VCaP (cell line): ENCODE measurements at regions not wholly inside any gene's neighbourhood (a gene's known extent, or its start where the extent isn't known, plus 50 kb on each side); places are given as distances from the start of the nearest gene placed in this dataset.

Experiments used
- H3K27ac ChIP-seq: fragments of 450-650 bp; 2 replicates; pipeline ENCODE4 v1.5.1; 2017
- TF ChIP-seq, protein P1 (sequence below): fragments of 450-650 bp; conservative IDR thresholded peaks from 2 replicates; pipeline ENCODE4 v1.5.1; 2017; ENCODE audit warnings: mild to moderate bottlenecking, moderate library complexity

DNA sequence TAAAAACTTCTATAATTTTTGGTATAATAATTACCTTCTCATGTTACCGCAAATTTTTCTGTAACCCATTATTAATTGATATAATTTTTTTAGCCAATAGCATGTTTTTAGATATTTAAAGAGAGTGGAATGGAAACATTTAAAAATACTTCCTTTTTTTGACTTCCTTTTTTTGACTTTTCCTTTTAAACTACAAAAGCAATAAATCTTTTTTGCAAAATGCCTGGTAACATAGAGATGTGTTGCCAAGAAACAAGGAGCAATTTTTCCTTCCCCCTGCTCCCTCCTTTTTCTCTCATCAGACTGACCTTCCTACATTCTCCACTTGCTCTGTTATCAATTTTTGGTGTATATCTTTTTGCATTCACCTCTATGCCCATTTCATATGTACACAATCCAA lies 666.2 kb downstream of the ADGRL2 start:
- no peak overlapping the region for H3K27ac ChIP-seq
- TF ChIP-seq, protein P1, sequence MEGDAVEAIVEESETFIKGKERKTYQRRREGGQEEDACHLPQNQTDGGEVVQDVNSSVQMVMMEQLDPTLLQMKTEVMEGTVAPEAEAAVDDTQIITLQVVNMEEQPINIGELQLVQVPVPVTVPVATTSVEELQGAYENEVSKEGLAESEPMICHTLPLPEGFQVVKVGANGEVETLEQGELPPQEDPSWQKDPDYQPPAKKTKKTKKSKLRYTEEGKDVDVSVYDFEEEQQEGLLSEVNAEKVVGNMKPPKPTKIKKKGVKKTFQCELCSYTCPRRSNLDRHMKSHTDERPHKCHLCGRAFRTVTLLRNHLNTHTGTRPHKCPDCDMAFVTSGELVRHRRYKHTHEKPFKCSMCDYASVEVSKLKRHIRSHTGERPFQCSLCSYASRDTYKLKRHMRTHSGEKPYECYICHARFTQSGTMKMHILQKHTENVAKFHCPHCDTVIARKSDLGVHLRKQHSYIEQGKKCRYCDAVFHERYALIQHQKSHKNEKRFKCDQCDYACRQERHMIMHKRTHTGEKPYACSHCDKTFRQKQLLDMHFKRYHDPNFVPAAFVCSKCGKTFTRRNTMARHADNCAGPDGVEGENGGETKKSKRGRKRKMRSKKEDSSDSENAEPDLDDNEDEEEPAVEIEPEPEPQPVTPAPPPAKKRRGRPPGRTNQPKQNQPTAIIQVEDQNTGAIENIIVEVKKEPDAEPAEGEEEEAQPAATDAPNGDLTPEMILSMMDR, result no peak

DNA sequence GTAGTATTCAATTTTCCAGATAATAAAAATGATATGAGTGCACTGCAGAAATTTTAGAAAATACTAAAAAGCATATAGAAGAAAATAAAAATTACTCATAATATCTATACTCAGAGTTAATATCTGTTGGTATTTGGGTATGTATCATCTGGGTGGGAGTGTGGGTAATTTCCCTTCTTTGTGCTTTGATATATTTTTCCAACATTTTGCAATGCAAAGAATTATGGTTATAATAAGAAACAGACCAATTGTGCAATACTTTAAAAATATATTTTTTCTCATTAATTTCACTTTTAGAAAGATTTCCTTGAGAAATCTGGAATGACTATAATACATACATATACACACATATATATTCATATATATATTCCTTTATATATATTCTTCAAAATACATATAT lies 665.7 kb downstream of the ADGRL2 start:
- TF ChIP-seq, protein P1, result no peak
- H3K27ac ChIP-seq, result no peak overlapping the region

DNA sequence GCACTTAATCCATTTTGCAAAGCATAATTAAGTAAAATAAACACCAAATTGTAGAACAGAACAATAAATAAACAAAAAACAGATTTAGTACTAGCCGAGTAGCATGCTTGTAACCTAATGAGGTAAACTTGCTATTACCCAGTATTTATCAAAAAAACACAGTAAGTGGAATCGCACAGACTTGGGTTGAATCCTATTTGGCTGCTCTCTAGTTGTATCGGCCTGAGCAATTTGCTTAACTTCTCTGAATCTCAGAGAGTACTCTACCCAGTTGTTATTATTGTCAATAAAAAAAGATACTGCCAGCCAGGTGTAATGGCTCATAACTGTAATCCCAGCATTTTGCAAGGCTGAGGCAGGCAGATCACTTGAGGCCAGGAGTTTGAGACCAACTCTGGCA lies 664.3 kb downstream of the ADGRL2 start:
- H3K27ac ChIP-seq, result peak overlapping the region; percentile 2; the same call in 1 of the 2 replicates
- TF ChIP-seq, protein P1, result no peak

DNA sequence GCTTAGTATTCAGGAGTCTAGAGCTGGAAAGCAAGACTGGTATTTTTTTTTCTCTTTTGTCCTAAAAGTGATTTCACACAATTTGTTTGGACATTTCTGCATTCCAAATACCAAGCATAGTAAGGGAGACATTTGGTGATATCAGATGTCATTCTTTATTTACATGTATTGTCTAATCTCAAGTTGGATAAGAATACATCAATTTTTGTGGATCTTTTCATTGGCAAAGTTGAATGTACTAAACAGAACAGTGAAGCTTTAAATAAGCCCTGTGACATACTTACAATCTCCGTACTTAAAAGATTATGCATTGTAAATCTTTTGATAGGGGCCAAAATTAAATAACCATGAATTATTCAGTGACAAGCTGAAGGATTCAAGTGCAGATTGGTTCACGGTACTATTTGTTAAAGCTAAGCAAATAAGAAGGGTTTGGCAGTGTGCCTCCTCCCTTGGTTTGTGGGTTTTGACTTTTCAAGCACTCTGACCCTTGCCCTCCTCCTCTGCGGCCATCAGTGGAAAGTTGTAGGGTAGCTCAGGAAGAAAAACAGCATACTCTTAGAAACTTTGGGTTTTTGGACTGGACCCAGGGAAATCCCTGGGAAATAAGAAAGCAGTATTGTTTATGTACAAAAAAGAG lies 663.7 kb downstream of the ADGRL2 start:
- peak overlapping the region; percentile 2; the same call in 1 of the 2 replicates for H3K27ac ChIP-seq

DNA sequence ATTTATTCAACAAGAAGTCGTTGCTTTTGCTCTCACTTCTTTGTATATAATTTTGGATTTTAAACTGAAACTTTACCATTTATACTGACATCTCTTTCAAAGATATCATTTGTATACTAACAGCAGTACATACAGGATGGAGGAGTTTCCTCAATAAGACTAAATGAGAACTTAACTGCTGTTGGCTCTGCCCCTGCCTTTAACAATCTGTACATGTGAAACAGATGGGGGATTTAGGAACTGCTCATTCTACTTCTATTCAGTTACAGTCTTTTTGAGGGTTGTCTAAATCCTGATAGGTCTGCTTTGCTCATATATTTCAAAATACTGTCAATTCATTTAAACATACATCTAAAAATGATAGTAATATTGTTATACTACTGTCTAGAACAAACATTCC lies 663.2 kb downstream of the ADGRL2 start:
- TF ChIP-seq, protein P1, result no peak
- no peak overlapping the region for H3K27ac ChIP-seq

More for the DNA sequence above, 663.7 kb downstream of the ADGRL2 start:
- TF ChIP-seq, protein P1, result no peak

DNA sequence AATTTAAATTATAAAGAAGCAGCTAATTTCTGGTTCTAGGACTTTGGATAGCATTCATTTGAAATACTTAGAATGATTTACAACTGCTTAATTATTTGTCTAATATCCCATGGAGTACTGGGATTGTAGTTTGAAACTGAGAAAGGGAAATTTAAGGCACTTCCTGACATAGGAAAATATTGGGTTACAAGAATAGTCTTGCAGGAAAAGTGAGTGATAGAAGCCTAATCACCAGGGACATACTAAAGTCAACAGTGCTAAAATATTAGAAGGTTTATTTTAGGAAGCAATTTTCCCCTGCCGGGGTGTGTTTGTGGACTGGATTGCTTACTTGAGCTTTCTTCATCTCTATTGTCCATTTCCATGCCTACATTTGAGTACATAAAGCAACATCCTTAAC lies 661.6 kb downstream of the ADGRL2 start:
- TF ChIP-seq, protein P1, result no peak

DNA sequence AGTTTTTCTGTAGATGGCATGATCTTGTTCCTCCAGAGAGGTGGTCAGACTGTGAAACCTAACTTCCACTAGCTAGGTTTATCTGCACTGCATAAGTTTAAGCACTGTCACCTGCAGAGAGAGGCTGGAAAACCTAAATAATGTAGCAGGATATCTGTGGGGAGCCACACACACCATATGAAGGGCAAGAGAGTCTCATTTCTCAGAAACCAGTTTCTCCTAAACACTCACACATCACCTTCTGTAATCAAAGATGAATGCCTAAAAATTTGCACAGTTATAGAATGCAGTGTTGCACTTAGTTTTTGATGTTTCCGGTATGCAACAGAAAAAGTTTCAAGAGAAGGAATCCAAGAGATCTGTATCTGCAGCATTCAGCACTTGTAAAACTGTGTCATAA lies 654.6 kb downstream of the ADGRL2 start:
- H3K27ac ChIP-seq, result no peak overlapping the region
- TF ChIP-seq, protein P1, result no peak

More for the DNA sequence above, 661.6 kb downstream of the ADGRL2 start:
- no peak overlapping the region for H3K27ac ChIP-seq
